ACHN (cell line): ENCODE measurements at regions not wholly inside any gene's neighbourhood (a gene's known extent, or its start where the extent isn't known, plus 50 kb on each side); places are given as distances from the start of the nearest gene placed in this dataset.

Experiments
- DNase-seq: peaks from one replicate; pipeline ENCODE4 v3.0.0-alpha.2; 2015
- in situ Hi-C: cut with HindIII; loops from 2 replicates; pipeline ENCODE4 v1.10.0; 2017; ENCODE audit warnings: low sequenced_read_pairs, low pct_ligation_motif_present, low pct_unique_long_range_greater_than_20kb

- in situ Hi-C loops = no loop called here
- DNase-seq = no peak
These were observed 829.7 kb upstream of the FAT3 start for GRCh38 chr11:91394727-91395414.

GRCh38 chr11:91394073-91394726, 830.4 kb upstream of the FAT3 start:
- in situ Hi-C loops = no loop called here

GRCh38 chr11:91382946-91383345, 841.7 kb upstream of the FAT3 start:
- in situ Hi-C loops = no loop called here

More at GRCh38 chr11:91394073-91394726, 830.4 kb upstream of the FAT3 start:
- DNase-seq = no peak

GRCh38 chr11:91374794-91375193, 849.8 kb upstream of the FAT3 start:
- in situ Hi-C loops = no loop called here
- no peak for DNase-seq

More at GRCh38 chr11:91382946-91383345, 841.7 kb upstream of the FAT3 start:
- no peak for DNase-seq

GRCh38 chr11:91373497-91373896, 851.1 kb upstream of the FAT3 start:
- in situ Hi-C loops = no loop called here
- no peak for DNase-seq

GRCh38 chr11:91366816-91367215, 857.8 kb upstream of the FAT3 start:
- no peak for DNase-seq
- in situ Hi-C loops = no loop called here

- DNase-seq = no peak
- in situ Hi-C loops = no loop called here
These were observed 858.5 kb upstream of the FAT3 start for GRCh38 chr11:91365986-91366585.

GRCh38 chr11:91350931-91351330, 873.7 kb upstream of the FAT3 start:
- in situ Hi-C loops = no loop called here
- DNase-seq = no peak

GRCh38 chr11:91326751-91327150, 897.9 kb upstream of the FAT3 start:
- in situ Hi-C loops = no loop called here

GRCh38 chr11:91326280-91326679, 898.3 kb upstream of the FAT3 start:
- DNase-seq = no peak
- in situ Hi-C loops = no loop called here

More at GRCh38 chr11:91326751-91327150, 897.9 kb upstream of the FAT3 start:
- DNase-seq = no peak

- in situ Hi-C loops = no loop called here
- DNase-seq = no peak
These were observed 910.1 kb upstream of the FAT3 start for GRCh38 chr11:91314521-91314920.

GRCh38 chr11:91312541-91312940, 912.1 kb upstream of the FAT3 start:
- in situ Hi-C loops = no loop called here

GRCh38 chr11:91310085-91310484, 914.5 kb upstream of the FAT3 start:
- no peak for DNase-seq
- in situ Hi-C loops = no loop called here

More at GRCh38 chr11:91312541-91312940, 912.1 kb upstream of the FAT3 start:
- DNase-seq = no peak

- in situ Hi-C loops = no loop called here
- no peak for DNase-seq
These were observed 916.5 kb upstream of the FAT3 start for GRCh38 chr11:91308069-91308468.

- DNase-seq = no peak
These were observed 919.2 kb upstream of the FAT3 start for GRCh38 chr11:91305402-91305801.

GRCh38 chr11:91303749-91304148, 920.9 kb upstream of the FAT3 start:
- DNase-seq = no peak
- in situ Hi-C loops = no loop called here

More at GRCh38 chr11:91305402-91305801, 919.2 kb upstream of the FAT3 start:
- in situ Hi-C loops = no loop called here

GRCh38 chr11:91299980-91300379, 924.6 kb upstream of the FAT3 start:
- DNase-seq = no peak
- in situ Hi-C loops = no loop called here

- in situ Hi-C loops = no loop called here
- no peak for DNase-seq
These were observed 928.0 kb upstream of the FAT3 start for GRCh38 chr11:91296629-91297028.

- DNase-seq = no peak
- in situ Hi-C loops = no loop called here
These were observed 929.0 kb upstream of the FAT3 start for GRCh38 chr11:91295591-91295990.

GRCh38 chr11:91293119-91293518, 931.5 kb upstream of the FAT3 start:
- DNase-seq = no peak
- in situ Hi-C loops = no loop called here
